ENCODE measurements at regions not wholly inside any gene's neighbourhood (a gene's known extent, or its start where the extent isn't known, plus 50 kb on each side); places are given as distances from the start of the nearest gene placed in this dataset.

DNA sequence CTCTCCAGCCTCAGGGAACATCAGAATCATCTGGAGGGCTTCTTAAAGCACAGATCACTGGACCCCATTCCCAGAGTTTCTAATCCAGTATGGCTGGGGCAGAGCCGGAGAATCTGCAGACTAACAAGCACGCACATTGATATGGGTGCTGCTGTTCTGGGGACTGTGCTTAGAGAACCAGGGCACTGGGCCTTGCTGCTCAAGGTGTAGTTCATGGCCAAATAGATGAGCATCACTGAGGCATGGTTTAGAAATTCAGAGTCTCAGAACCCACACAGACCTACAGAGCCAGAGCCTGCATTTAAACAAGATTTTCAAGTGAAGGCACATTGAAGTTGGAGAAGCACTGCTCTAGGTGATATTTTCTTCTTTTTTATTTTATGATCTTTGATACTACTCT, 376.8 kb upstream of the PHF14 start:
- TF ChIP-seq ZNF777 (tag by site-specific recombination; IDR thresholded peaks at IDR 0.05; ENCODE audit: borderline replicate concordance), result no peak
- TF ChIP-seq, protein P1, sequence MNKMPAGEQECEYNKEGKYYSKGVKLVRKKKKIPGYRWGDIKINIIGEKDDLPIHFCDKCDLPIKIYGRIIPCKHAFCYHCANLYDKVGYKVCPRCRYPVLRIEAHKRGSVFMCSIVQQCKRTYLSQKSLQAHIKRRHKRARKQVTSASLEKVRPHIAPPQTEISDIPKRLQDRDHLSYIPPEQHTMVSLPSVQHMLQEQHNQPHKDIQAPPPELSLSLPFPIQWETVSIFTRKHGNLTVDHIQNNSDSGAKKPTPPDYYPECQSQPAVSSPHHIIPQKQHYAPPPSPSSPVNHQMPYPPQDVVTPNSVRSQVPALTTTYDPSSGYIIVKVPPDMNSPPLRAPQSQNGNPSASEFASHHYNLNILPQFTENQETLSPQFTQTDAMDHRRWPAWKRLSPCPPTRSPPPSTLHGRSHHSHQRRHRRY (tag by site-specific recombination; IDR thresholded peaks at IDR 0.05), result no peak
- no peak for TF ChIP-seq ZNF140 (tag by site-specific recombination; IDR thresholded peaks at IDR 0.05)
- no peak for TF ChIP-seq ZNF837 (tag by site-specific recombination; IDR thresholded peaks at IDR 0.05)
- TF ChIP-seq, protein P2, sequence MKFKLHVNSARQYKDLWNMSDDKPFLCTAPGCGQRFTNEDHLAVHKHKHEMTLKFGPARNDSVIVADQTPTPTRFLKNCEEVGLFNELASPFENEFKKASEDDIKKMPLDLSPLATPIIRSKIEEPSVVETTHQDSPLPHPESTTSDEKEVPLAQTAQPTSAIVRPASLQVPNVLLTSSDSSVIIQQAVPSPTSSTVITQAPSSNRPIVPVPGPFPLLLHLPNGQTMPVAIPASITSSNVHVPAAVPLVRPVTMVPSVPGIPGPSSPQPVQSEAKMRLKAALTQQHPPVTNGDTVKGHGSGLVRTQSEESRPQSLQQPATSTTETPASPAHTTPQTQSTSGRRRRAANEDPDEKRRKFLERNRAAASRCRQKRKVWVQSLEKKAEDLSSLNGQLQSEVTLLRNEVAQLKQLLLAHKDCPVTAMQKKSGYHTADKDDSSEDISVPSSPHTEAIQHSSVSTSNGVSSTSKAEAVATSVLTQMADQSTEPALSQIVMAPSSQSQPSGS (tag by site-specific recombination; IDR thresholded peaks at IDR 0.05; ENCODE audit: low read depth), result no peak
- TF ChIP-seq, protein P3, sequence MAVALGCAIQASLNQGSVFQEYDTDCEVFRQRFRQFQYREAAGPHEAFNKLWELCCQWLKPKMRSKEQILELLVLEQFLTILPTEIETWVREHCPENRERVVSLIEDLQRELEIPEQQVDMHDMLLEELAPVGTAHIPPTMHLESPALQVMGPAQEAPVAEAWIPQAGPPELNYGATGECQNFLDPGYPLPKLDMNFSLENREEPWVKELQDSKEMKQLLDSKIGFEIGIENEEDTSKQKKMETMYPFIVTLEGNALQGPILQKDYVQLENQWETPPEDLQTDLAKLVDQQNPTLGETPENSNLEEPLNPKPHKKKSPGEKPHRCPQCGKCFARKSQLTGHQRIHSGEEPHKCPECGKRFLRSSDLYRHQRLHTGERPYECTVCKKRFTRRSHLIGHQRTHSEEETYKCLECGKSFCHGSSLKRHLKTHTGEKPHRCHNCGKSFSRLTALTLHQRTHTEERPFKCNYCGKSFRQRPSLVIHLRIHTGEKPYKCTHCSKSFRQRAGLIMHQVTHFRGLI (tag by site-specific recombination; IDR thresholded peaks at IDR 0.05), result no peak
- no peak for TF ChIP-seq ZNF132 (tag by site-specific recombination; IDR thresholded peaks at IDR 0.05; ENCODE audit: borderline replicate concordance)
- TF ChIP-seq, protein P4, sequence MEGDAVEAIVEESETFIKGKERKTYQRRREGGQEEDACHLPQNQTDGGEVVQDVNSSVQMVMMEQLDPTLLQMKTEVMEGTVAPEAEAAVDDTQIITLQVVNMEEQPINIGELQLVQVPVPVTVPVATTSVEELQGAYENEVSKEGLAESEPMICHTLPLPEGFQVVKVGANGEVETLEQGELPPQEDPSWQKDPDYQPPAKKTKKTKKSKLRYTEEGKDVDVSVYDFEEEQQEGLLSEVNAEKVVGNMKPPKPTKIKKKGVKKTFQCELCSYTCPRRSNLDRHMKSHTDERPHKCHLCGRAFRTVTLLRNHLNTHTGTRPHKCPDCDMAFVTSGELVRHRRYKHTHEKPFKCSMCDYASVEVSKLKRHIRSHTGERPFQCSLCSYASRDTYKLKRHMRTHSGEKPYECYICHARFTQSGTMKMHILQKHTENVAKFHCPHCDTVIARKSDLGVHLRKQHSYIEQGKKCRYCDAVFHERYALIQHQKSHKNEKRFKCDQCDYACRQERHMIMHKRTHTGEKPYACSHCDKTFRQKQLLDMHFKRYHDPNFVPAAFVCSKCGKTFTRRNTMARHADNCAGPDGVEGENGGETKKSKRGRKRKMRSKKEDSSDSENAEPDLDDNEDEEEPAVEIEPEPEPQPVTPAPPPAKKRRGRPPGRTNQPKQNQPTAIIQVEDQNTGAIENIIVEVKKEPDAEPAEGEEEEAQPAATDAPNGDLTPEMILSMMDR (tag by site-specific recombination; IDR thresholded peaks at IDR 0.05), result no peak

All from HEK293 (cell line).